GM12874 (cell line): ENCODE measurements at regions not wholly inside any gene's neighbourhood (a gene's known extent, or its start where the extent isn't known, plus 50 kb on each side); places are given as distances from the start of the nearest gene placed in this dataset.

Experiments
- CTCF ChIP-seq: IDR thresholded peaks from 2 replicates; pipeline ENCODE4 v1.5.1; 2011; ENCODE audit warnings: low read depth, mild to moderate bottlenecking, control low read depth, low read length, moderate library complexity; ENCODE audit not compliant: insufficient read depth

GRCh38 chr2:176876493-176877103, 336.0 kb upstream of the HNRNPA3 start:
- no peak for TF ChIP-seq CTCF

GRCh38 chr2:176879426-176879995, 333.1 kb upstream of the HNRNPA3 start:
- no peak for TF ChIP-seq CTCF

- no peak for TF ChIP-seq CTCF
Observed at GRCh38 chr2:176885001-176885643, 327.5 kb upstream of the HNRNPA3 start.

GRCh38 chr2:176885661-176886060, 326.9 kb upstream of the HNRNPA3 start:
- no peak for TF ChIP-seq CTCF

- TF ChIP-seq CTCF, result no peak
Observed at GRCh38 chr2:176891105-176891504, 321.5 kb upstream of the HNRNPA3 start.

GRCh38 chr2:176891857-176892256, 320.7 kb upstream of the HNRNPA3 start:
- TF ChIP-seq CTCF, result no peak

GRCh38 chr2:176892676-176893226, 319.8 kb upstream of the HNRNPA3 start:
- no peak for TF ChIP-seq CTCF
